PFSK-1 (cell line): ENCODE measurements at regions not wholly inside any gene's neighbourhood (a gene's known extent, or its start where the extent isn't known, plus 50 kb on each side); places are given as distances from the start of the nearest gene placed in this dataset.

Experiments used
- FOXP2 ChIP-seq: optimal IDR thresholded peaks from 2 replicates; pipeline ENCODE3; 2011; ENCODE audit warnings: borderline replicate concordance, control low read depth, inconsistent platforms; ENCODE audit not compliant: insufficient read depth; ENCODE audit errors: extremely low read length, extremely low read depth
- POLR2AphosphoS5 ChIP-seq: IDR thresholded peaks from 2 replicates; pipeline ENCODE4 v1.6.1; 2012; ENCODE audit warnings: low read depth, mild to moderate bottlenecking, control low read depth, low read length, moderate library complexity
- REST ChIP-seq, 2 experiments: IDR thresholded peaks; 2 replicates each; pipeline versions ENCODE4 v1.6.1 to v1.8.0; 2011 to 2012; ENCODE audit warnings: low read depth in 2 of 2, low read length in 2 of 2, control low read depth in 1 of 2, inconsistent platforms in 1 of 2, mild to moderate bottlenecking in 1 of 2, moderate library complexity in 1 of 2; ENCODE audit not compliant: insufficient read depth in 1 of 2
- SIN3A ChIP-seq: IDR thresholded peaks from 2 replicates; pipeline ENCODE4 v1.6.1; 2012; ENCODE audit warnings: mild to moderate bottlenecking, low read length, moderate library complexity, borderline replicate concordance; ENCODE audit not compliant: insufficient read depth
- TAF1 ChIP-seq: IDR thresholded peaks from 2 replicates; pipeline ENCODE4 v1.6.1; 2012; ENCODE audit warnings: low read length, control low read depth, borderline replicate concordance; ENCODE audit not compliant: insufficient read depth

- TF ChIP-seq POLR2AphosphoS5: no peak
- TF ChIP-seq REST (IDR thresholded peaks at IDR 0.05; ENCODE audit: insufficient read depth in 1 of 2, low read depth in 2 of 2, low read length in 2 of 2): no peak
- no peak for TF ChIP-seq TAF1
- TF ChIP-seq SIN3A: no peak
- TF ChIP-seq FOXP2: no peak
Measured at GRCh38 chr1:60988891-60989290, 93.5 kb upstream of the NFIA start.

- no peak for TF ChIP-seq POLR2AphosphoS5
- TF ChIP-seq REST (IDR thresholded peaks at IDR 0.05; ENCODE audit: insufficient read depth in 1 of 2, low read depth in 2 of 2, low read length in 2 of 2): no peak
- TF ChIP-seq SIN3A: no peak
- no peak for TF ChIP-seq FOXP2
- no peak for TF ChIP-seq TAF1
Measured at GRCh38 chr1:60987904-60988303, 94.5 kb upstream of the NFIA start.

GRCh38 chr1:60984062-60984799 lies 98.1 kb upstream of the NFIA start:
- TF ChIP-seq SIN3A (no peak), REST (IDR thresholded peaks at IDR 0.05; ENCODE audit: insufficient read depth in 1 of 2, low read depth in 2 of 2, low read length in 2 of 2) (no peak), POLR2AphosphoS5 (no peak), TAF1 (no peak)

GRCh38 chr1:60983701-60984061 lies 98.7 kb upstream of the NFIA start:
- TF ChIP-seq POLR2AphosphoS5 (no peak), REST (IDR thresholded peaks at IDR 0.05; ENCODE audit: insufficient read depth in 1 of 2, low read depth in 2 of 2, low read length in 2 of 2) (no peak), TAF1 (no peak), FOXP2 (no peak), SIN3A (no peak)

GRCh38 chr1:60982539-60982938 lies 99.8 kb upstream of the NFIA start:
- TF ChIP-seq POLR2AphosphoS5 (no peak), REST (IDR thresholded peaks at IDR 0.05; ENCODE audit: insufficient read depth in 1 of 2, low read depth in 2 of 2, low read length in 2 of 2) (no peak), TAF1 (no peak), FOXP2 (no peak), SIN3A (no peak)
